ENCODE measurements at regions not wholly inside any gene's neighbourhood (a gene's known extent, or its start where the extent isn't known, plus 50 kb on each side); places are given as distances from the start of the nearest gene placed in this dataset.
"Not testable (repeated sequence)": the region's sequence is repeated elsewhere in the genome, so short reads cannot be mapped to it uniquely, and the experiment has no call there.

GRCh38 chr12:87025976-87026375 lies 769.8 kb upstream of the MGAT4C start:
- no peak for ATAC-seq
- Mint-ChIP-seq H3K9me3 (peaks cover 17% of the 10 kb centered on the region), H3K27me3 (no peaks in the 10 kb centered on the region), H3K4me1 (ENCODE audit: low read depth in 2 of 2) (no peaks in the 10 kb centered on the region), H3K4me3 (no peak overlapping the region), H3K36me3 (peaks cover 6% of the 10 kb centered on the region), H3K27ac (no peak overlapping the region)
- DNase-seq (ENCODE audit: low spot score): no peak

DNA sequence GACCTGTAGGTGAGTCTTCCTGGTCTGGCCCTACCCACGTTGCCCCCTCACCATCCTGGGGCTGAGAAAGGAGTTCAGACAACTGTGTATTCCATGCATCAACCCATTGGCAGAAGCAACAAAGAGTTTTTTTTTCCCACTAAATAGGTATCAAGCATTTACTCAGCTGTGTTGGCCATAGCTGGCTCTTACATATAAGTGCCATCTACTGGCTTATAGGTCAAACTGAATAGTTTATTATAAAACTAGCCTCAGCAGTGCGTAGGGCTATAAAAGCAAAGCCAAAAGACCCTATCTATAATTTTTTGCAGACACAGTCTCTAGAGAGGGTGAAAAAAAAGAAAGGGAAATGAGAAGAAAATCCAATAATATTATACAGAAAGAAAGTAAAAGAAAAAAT lies 765.2 kb upstream of the MGAT4C start:
- DNase-seq (ENCODE audit: low spot score) (no peak), ATAC-seq (no peak)
- no peak overlapping the region for H3K4me3 Mint-ChIP-seq
- peaks cover 17% of the 10 kb centered on the region for H3K36me3 Mint-ChIP-seq
- no peak overlapping the region for H3K27ac Mint-ChIP-seq
- H3K9me3 Mint-ChIP-seq: peaks cover 24% of the 10 kb centered on the region
- no peaks in the 10 kb centered on the region for H3K27me3 Mint-ChIP-seq
- H3K4me1 Mint-ChIP-seq (ENCODE audit: low read depth in 2 of 2): no peaks in the 10 kb centered on the region

GRCh38 chr12:87020071-87020470 lies 763.9 kb upstream of the MGAT4C start:
- H3K4me1 Mint-ChIP-seq (ENCODE audit: low read depth in 2 of 2): no peaks in the 10 kb centered on the region
- peaks cover 28% of the 10 kb centered on the region for H3K9me3 Mint-ChIP-seq
- H3K27ac Mint-ChIP-seq: no peak overlapping the region
- no peak overlapping the region for H3K4me3 Mint-ChIP-seq
- no peak for DNase-seq (ENCODE audit: low spot score)
- H3K27me3 Mint-ChIP-seq: no peaks in the 10 kb centered on the region
- no peak for ATAC-seq
- H3K36me3 Mint-ChIP-seq: peaks cover 14% of the 10 kb centered on the region

GRCh38 chr12:87015352-87015751 lies 759.2 kb upstream of the MGAT4C start:
- no peak overlapping the region for H3K27ac Mint-ChIP-seq
- DNase-seq (ENCODE audit: low spot score): no peak
- H3K4me3 Mint-ChIP-seq: no peak overlapping the region
- no peaks in the 10 kb centered on the region for H3K4me1 Mint-ChIP-seq (ENCODE audit: low read depth in 2 of 2)
- H3K9me3 Mint-ChIP-seq: peaks cover 21% of the 10 kb centered on the region
- ATAC-seq: no peak
- H3K36me3 Mint-ChIP-seq: peaks cover 14% of the 10 kb centered on the region
- H3K27me3 Mint-ChIP-seq: no peaks in the 10 kb centered on the region

- peaks cover 16% of the 10 kb centered on the region for H3K9me3 Mint-ChIP-seq
- DNase-seq (ENCODE audit: low spot score) (no peak), ATAC-seq (no peak)
- no peaks in the 10 kb centered on the region for H3K4me1 Mint-ChIP-seq (ENCODE audit: low read depth in 2 of 2)
- no peak overlapping the region for H3K4me3 Mint-ChIP-seq
- peaks cover 4% of the 10 kb centered on the region for H3K36me3 Mint-ChIP-seq
- no peak overlapping the region for H3K27ac Mint-ChIP-seq
- H3K27me3 Mint-ChIP-seq: no peaks in the 10 kb centered on the region
Observed at GRCh38 chr12:87008785-87009384, 752.7 kb upstream of the MGAT4C start.

GRCh38 chr12:87001102-87001501 lies 744.9 kb upstream of the MGAT4C start:
- Mint-ChIP-seq H3K27ac (no peak overlapping the region), H3K36me3 (peaks cover 4% of the 10 kb centered on the region), H3K9me3 (peaks cover 34% of the 10 kb centered on the region), H3K4me1 (ENCODE audit: low read depth in 2 of 2) (no peaks in the 10 kb centered on the region), H3K27me3 (no peaks in the 10 kb centered on the region), H3K4me3 (no peak overlapping the region)
- no peak for ATAC-seq
- no peak for DNase-seq (ENCODE audit: low spot score)

- Mint-ChIP-seq H3K27ac (no peak overlapping the region), H3K4me3 (no peak overlapping the region), H3K36me3 (peaks cover 2% of the 10 kb centered on the region), H3K4me1 (ENCODE audit: low read depth in 2 of 2) (no peaks in the 10 kb centered on the region), H3K9me3 (peaks cover 10% of the 10 kb centered on the region), H3K27me3 (no peaks in the 10 kb centered on the region)
- no peak for DNase-seq (ENCODE audit: low spot score)
- ATAC-seq: no peak
Observed at GRCh38 chr12:86985298-86985697, 729.1 kb upstream of the MGAT4C start.

GRCh38 chr12:86970595-86970994 lies 714.4 kb upstream of the MGAT4C start:
- not testable (repeated sequence) for ATAC-seq; H3K4me3 Mint-ChIP-seq; H3K4me1 Mint-ChIP-seq (ENCODE audit: low read depth in 2 of 2); H3K27ac Mint-ChIP-seq; H3K9me3 Mint-ChIP-seq; DNase-seq (ENCODE audit: low spot score); H3K27me3 Mint-ChIP-seq
- H3K36me3 Mint-ChIP-seq: peaks cover 15% of the 10 kb centered on the region

DNA sequence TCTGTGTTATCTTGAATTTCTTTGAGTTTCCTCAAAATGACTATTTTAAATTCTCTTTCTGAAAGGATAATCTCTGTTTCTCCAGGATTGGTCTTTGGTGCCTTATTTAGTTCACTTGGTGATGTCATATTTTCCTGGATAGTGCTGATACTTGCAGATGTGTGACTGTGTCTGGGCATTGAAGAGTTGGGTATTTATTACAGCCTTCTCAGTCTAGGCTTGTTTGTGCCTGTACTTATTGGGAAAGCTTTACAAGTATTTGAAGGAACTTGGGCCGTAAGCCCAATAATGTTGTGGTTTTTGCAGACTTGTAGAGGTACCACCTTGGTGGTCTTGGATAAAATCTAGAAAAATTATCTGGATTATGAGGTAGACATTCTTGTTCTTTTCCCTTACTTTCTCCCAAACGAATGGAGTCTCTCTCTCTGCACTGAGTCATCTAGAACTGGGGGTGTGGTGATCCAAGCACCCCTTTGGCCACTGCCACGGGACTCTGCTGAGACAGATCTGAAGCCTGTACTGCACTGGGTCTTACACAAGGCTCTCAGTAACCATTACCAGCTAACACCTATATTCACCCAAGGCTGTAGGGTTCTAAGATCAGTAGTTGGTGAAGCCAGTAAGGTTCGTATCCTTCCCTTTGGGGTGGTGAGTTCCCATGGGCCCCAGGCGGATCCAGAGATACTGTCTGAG lies 703.7 kb upstream of the MGAT4C start:
- H3K27ac Mint-ChIP-seq: no peak overlapping the region
- H3K4me1 Mint-ChIP-seq (ENCODE audit: low read depth in 2 of 2): no peaks in the 10 kb centered on the region
- H3K4me3 Mint-ChIP-seq: no peak overlapping the region
- peaks cover 18% of the 10 kb centered on the region for H3K9me3 Mint-ChIP-seq
- ATAC-seq (no peak), DNase-seq (ENCODE audit: low spot score) (no peak)
- no peaks in the 10 kb centered on the region for H3K36me3 Mint-ChIP-seq
- H3K27me3 Mint-ChIP-seq: no peaks in the 10 kb centered on the region

- Mint-ChIP-seq H3K4me3 (no peak overlapping the region), H3K4me1 (ENCODE audit: low read depth in 2 of 2) (no peaks in the 10 kb centered on the region), H3K36me3 (no peaks in the 10 kb centered on the region), H3K27me3 (no peaks in the 10 kb centered on the region), H3K9me3 (peaks cover 15% of the 10 kb centered on the region), H3K27ac (no peak overlapping the region)
- DNase-seq (ENCODE audit: low spot score) (no peak), ATAC-seq (no peak)
Observed at GRCh38 chr12:86950444-86950843, 694.3 kb upstream of the MGAT4C start.

DNA sequence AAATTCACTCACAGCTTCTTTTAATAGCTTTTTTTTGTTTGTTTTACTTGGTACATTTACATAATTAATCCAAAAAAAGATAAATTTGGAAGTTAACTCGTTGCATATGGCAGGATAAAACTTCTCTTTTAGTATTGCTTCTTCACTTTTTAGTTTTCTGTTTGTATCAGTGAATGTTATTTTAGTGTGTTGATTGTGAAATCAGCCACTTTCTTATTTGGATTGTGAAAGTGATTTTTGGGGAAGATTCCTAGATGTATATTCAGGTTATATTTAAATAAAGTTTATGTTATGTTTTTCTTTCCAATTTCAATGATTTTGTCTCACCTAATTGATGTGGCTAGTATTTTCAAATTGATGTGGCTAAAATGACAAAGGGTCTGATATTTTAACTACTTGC lies 693.9 kb upstream of the MGAT4C start:
- ATAC-seq (no peak), DNase-seq (ENCODE audit: low spot score) (no peak)
- no peak overlapping the region for H3K4me3 Mint-ChIP-seq
- no peaks in the 10 kb centered on the region for H3K36me3 Mint-ChIP-seq
- H3K27ac Mint-ChIP-seq: no peak overlapping the region
- H3K9me3 Mint-ChIP-seq: peaks cover 11% of the 10 kb centered on the region
- H3K27me3 Mint-ChIP-seq: no peaks in the 10 kb centered on the region
- H3K4me1 Mint-ChIP-seq (ENCODE audit: low read depth in 2 of 2): no peaks in the 10 kb centered on the region

DNA sequence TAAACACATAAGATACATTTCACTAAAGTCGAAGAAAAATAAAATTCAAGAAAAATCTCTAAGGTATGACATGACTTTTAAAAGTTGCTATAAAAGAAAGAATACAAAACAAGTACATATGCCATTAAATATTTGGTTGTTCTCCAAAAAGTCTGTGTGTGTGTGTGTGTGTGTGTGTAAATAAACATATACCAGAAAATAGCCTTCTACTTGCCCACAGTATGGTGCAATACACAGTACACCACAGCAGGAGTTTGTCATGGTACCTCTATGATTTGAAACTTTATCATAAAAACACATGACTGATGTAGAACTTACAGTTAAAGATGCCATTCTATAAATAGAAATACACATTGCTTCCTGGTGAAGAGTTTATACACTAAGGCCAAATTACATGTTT lies 692.7 kb upstream of the MGAT4C start:
- H3K27me3 Mint-ChIP-seq: no peaks in the 10 kb centered on the region
- H3K36me3 Mint-ChIP-seq: no peaks in the 10 kb centered on the region
- ATAC-seq (no peak), DNase-seq (ENCODE audit: low spot score) (no peak)
- H3K4me3 Mint-ChIP-seq: no peak overlapping the region
- no peaks in the 10 kb centered on the region for H3K4me1 Mint-ChIP-seq (ENCODE audit: low read depth in 2 of 2)
- H3K9me3 Mint-ChIP-seq: peaks cover 7% of the 10 kb centered on the region
- H3K27ac Mint-ChIP-seq: no peak overlapping the region

DNA sequence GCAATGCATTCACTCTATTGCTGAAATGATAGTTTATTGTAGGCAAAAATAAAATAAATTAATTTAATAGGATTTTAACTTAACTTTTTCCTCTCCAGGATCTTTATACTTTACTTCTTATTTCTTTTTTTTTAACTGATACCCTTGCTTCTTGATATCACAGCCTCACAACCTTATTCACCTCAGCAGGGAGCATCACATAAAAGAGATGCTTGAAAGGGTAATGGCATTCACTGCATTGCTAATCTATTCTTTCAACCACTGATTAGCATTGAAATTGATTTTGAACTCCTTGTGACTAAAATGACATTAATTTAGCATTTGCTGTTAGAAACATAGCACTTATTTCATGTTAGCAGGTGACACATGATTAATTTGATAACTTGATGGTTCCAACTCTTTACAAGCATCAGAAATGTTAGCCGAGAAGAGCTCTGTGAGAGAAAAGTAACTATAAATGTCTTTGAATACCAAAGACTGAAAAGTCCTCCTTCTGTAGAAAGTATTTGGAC lies 689.5 kb upstream of the MGAT4C start:
- DNase-seq (ENCODE audit: low spot score): no peak
- Mint-ChIP-seq H3K36me3 (peaks cover 17% of the 10 kb centered on the region), H3K27ac (no peak overlapping the region), H3K4me3 (no peak overlapping the region), H3K27me3 (no peaks in the 10 kb centered on the region), H3K9me3 (peaks cover 23% of the 10 kb centered on the region), H3K4me1 (ENCODE audit: low read depth in 2 of 2) (no peaks in the 10 kb centered on the region)
- ATAC-seq: no peak

DNA sequence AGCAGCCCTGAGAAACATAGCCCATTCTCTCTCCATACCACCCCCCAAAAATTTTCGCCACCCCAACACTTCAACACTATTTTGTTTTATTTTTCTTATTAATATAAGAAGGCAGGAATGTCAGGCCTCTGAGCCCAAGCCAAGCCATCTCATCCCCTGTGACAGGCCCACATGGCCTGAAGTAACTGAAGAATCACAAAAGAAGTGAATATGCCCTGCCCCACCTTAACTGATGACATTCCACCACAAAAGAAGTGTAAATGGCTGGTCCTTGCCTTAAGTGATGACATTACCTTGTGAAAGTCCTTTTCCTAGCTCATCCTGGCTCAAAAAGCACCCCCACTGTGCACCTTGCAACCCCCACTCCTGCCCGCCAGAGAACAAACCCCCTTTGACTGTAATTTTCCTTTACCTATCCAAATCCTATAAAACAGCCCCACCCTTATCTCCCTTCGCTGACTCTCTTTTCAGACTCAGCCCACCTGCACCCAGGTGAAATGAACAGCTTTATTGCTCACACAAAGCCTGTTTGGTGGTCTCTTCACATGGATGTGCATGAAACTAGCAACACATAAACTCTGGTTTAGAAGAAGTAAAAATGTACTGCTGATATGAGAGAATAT lies 688.1 kb upstream of the MGAT4C start:
- H3K4me3 Mint-ChIP-seq; H3K27ac Mint-ChIP-seq; H3K4me1 Mint-ChIP-seq (ENCODE audit: low read depth in 2 of 2); ATAC-seq; DNase-seq (ENCODE audit: low spot score); H3K27me3 Mint-ChIP-seq: not testable (repeated sequence)
- peaks cover 34% of the 10 kb centered on the region for H3K9me3 Mint-ChIP-seq
- peaks cover 17% of the 10 kb centered on the region for H3K36me3 Mint-ChIP-seq
